GM12875 (cell line): ENCODE measurements at regions not wholly inside any gene's neighbourhood (a gene's known extent, or its start where the extent isn't known, plus 50 kb on each side); places are given as distances from the start of the nearest gene placed in this dataset.

Source experiments
- H3K4me3 ChIP-seq: one replicate; pipeline ENCODE4 v1.5.1; 2011; ENCODE audit warnings: low read depth, low read length, control low read depth
- CTCF ChIP-seq: IDR thresholded peaks from 2 replicates; pipeline ENCODE4 v1.5.1; 2011; ENCODE audit warnings: low read depth, mild to moderate bottlenecking, control low read depth, inconsistent platforms, low read length, moderate library complexity, borderline replicate concordance; ENCODE audit not compliant: insufficient read depth

GRCh38 chr2:23012499-23012898 lies 372.5 kb upstream of the KLHL29 start:
- TF ChIP-seq CTCF, result no peak

GRCh38 chr2:23015651-23016200 lies 369.3 kb upstream of the KLHL29 start:
- TF ChIP-seq CTCF, result no peak
- H3K4me3 ChIP-seq, result no peak overlapping the region

More at GRCh38 chr2:23012499-23012898, 372.5 kb upstream of the KLHL29 start:
- H3K4me3 ChIP-seq, result no peak overlapping the region

DNA sequence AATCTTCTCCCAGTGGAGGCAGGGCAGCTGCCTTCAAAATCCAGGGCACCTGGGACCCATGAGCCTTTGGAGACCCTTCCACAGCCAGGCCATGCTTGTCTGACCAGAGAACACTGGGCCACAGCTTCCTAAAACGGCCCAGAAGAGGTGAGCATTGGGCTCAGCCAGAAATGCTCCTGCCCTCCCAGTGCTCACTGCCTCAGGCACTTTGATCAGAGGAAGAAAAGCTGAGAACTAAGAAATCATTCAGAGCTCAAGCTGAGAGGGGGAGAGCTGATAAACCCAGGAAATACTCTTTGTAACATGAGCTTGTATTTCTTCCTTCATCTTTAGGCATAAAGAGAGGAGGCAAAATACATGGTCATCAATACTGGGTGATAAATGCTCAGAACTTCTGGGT lies 365.5 kb upstream of the KLHL29 start:
- no peak overlapping the region for H3K4me3 ChIP-seq
- TF ChIP-seq CTCF, result no peak

DNA sequence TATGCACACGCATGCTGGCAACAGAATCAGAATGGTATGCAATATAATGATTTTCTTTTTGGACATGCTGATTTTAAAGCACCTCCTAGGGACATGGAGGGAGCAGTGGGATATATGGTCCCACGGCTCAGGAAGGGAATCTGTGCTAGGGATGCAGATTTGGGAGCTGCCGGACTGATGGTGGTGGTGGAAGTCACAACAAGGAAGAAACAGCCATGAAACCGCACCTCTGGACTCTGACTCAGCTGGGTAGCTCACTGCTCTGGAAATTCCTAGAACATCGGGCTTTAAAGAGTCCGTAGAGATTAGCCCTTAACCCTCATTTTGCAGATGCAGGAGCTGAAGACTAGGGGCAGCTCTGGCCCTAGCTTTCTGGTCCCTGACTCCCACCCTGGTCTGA lies 364.3 kb upstream of the KLHL29 start:
- no peak for TF ChIP-seq CTCF
- H3K4me3 ChIP-seq, result no peak overlapping the region

DNA sequence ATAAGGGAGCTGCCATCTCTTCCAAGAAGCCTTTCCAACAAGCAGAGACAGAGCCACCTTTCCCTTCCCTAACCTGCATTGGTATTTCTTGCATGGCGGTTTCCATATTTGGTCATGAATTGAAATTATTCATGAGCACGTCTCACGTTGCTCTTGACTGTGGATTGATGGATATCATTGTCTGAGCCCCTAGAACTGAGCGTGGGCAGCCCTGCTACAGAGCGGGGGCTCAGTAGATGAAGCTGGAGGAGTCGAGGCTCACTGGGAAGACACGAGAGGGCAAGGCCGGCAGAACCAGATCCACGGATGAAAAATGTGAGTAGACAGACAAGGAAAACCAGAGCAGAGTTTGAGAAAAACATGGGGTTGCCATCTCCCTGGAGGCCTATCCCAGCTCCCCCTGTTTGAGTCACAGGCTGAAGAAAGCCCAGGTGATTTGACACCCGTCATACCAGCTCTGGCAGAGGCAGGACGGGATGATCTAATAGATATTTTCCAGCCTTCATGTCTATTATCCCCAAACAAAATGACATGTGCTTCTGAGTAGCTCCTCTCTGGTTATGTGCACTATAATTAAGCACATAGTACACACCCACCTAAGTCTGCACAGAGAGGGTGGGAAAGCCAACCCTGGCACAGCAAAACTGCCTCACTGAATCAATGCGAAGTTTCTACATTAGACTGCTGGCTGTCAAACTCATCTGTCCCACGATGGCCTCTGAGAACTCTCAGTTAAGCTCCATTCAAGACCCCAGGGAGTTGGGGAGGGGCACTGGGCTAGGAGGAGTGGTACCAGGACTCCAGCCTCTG lies 363.5 kb upstream of the KLHL29 start:
- no peak overlapping the region for H3K4me3 ChIP-seq

DNA sequence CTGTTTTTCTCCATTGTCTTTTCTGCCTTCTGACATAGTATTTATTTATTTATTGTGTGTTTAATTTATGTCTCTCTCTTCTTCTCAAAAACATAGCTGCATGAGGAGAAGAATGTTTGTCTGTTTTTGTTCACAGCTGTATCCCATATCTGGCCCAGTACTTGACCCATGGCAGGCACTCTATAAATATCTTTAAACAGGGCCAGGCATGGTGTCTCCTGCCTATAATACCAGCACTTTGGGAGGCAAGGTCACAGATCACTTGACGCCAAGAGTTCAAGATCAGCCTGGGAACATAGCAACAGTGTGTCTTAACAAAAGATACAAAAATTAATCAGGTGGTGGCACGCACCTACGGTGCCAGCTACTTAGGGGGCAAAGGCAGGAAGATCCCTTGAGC lies 361.3 kb upstream of the KLHL29 start:
- TF ChIP-seq CTCF, result no peak
- H3K4me3 ChIP-seq, result no peak overlapping the region

More for the DNA sequence above, 363.5 kb upstream of the KLHL29 start:
- TF ChIP-seq CTCF, result no peak

- no peak overlapping the region for H3K4me3 ChIP-seq
- TF ChIP-seq CTCF, result no peak
Observed at GRCh38 chr2:23026671-23027070, 358.3 kb upstream of the KLHL29 start.
